Skin epidermis (tissue), 12 donors: ENCODE measurements at regions not wholly inside any gene's neighbourhood (a gene's known extent, or its start where the extent isn't known, plus 50 kb on each side); places are given as distances from the start of the nearest gene placed in this dataset.

ENCODE experiments used
- H3K27ac ChIP-seq, 21 experiments: fragments of 200-600 bp; sonication (generic) in 11 of 21; one replicate each; pipeline ENCODE4 v1.5.0; 2020; ENCODE audit warnings: mild to moderate bottlenecking in 3 of 21, inconsistent platforms in 2 of 21, moderate library complexity in 2 of 21
- H3K4me3 ChIP-seq, 7 experiments: fragments of 200-600 bp; sonication (generic) in 2 of 7; one replicate each; pipeline ENCODE4 v1.5.0; 2020; ENCODE audit warnings: inconsistent platforms in 2 of 7, mild to moderate bottlenecking in 2 of 7, moderate library complexity in 1 of 7

GRCh38 chr13:77480066-77480465 lies 55.4 kb upstream of the SCEL start:
- H3K27ac ChIP-seq = peak overlapping the region in 1 of 21 experiments; percentile 72
- no peak overlapping the region for H3K4me3 ChIP-seq

DNA sequence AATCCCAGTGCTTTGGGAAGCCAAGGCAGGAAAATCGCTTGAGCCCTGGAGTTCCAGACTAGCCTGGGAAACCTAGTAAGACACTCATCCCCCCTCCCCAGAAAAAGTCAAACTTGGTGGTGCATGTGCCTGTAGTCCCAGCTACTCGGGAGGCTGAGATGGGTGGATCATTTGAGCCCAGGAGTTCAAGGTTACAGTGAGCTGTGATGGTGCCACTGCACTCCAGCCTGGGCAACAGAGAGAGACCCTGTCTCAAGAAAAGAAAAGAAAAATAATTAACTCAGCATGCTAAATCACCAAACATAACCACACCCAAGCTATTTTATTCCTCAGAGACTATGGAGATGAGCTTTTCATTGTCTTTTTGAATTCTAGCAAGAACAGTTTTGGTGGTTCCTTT lies 56.2 kb upstream of the SCEL start:
- no peak overlapping the region for H3K4me3 ChIP-seq
- H3K27ac ChIP-seq = peak overlapping the region in 8 of 21 experiments; percentile 24 to 72 (median 54)

- no peak overlapping the region for H3K4me3 ChIP-seq
- H3K27ac ChIP-seq = peak overlapping the region in 8 of 21 experiments; percentile 19 to 75 (median 50)
Measured at GRCh38 chr13:77477299-77477848, 58.1 kb upstream of the SCEL start.

DNA sequence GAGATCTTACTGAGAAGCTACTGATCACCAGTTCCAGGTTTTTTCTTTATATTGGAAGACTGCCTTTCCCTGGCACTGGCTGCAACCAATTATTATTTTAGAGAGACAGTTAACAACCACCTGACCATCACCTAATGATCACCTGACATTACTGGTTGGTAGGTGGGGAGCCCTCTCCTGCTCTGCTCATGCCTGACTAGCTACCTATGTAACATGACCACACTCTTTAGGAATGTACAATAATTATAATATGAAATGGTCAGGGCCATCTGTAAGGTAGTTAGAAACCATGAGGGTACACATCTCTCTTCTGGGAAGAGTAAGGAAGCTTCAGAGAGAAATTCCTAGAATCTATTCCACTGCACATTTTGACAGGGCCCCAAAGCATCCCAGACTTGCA lies 59.0 kb upstream of the SCEL start:
- H3K4me3 ChIP-seq = no peak overlapping the region
- no peak overlapping the region for H3K27ac ChIP-seq

DNA sequence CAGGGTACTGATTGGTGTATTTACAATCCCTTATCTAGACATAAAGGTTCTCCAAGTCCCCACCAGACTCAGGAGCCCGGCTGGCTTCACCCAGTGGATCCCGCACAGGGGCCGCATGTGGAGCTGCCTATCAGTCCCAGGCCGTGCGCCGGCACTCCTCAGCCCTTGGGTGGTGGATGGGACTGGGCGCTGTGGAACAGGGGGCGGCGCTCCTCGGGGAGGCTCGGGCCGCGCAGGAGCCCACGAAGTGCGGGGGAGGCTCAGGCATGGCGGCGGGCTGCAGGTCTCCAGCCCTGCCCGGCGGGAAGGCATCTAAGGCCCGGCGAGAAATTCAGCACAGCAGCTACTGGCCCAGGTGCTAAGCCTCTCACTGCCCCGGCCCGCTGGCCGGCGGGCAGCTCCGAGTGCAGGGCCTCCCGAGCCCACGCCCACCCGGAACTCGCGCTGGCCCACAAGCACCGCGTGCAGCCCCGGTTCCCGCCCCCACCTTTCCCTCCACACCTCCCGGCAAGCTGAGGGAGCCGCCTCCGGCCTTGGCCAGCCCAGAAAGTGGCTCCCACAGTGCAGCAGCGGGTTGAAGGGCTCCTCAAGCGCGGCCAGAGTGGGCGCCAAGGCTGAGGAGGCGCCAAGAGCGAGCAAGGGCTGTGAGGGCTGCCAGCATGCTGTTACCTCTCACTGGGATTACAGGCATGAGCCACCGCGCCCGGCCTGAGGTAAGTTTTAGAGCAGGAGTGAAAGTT lies 60.0 kb upstream of the SCEL start:
- Histone ChIP-seq H3K27ac (peak overlapping the region in 1 of 21 experiments; percentile 3), H3K4me3 (no peak overlapping the region)

GRCh38 chr13:77470986-77471385 lies 64.5 kb upstream of the SCEL start:
- Histone ChIP-seq H3K4me3 (no peak overlapping the region), H3K27ac (peak overlapping the region in 6 of 21 experiments; percentile 36 to 77 (median 52))

DNA sequence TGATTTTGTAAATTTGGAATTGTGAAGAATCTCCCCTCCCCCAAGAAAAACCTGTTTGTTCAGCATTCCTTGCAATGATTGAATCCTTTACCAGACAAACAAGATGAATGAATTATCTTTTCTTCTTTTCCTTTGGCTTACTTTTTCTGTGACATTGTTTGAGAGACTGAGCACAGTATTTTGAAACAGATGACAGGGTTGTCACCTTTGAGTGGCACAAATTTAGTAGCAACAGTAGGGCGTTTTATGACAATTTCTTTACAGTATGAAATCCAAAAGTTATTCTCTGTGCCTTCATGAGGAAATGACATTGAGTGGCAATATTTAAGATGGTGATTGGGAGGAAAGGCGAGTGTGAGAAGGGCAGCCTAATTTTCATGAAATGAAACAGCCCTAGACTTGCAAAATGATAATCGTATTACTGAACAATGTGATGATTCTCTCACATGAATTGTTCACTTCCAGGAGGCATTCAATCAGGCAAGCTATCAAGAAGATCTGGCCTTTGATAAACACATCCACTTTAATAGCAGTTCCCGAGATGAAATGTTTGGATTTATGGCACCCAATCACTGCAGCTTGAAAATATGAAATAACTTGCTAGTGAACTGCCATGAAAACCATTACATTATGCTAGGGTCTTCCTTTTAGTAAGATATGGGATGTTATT lies 68.6 kb upstream of the SCEL start:
- Histone ChIP-seq H3K27ac (no peak overlapping the region), H3K4me3 (no peak overlapping the region)

GRCh38 chr13:77465603-77466195 lies 69.8 kb upstream of the SCEL start:
- Histone ChIP-seq H3K27ac (no peak overlapping the region), H3K4me3 (no peak overlapping the region)

- H3K27ac ChIP-seq = peak overlapping the region in 1 of 21 experiments; percentile 36
- H3K4me3 ChIP-seq = no peak overlapping the region
Measured at GRCh38 chr13:77460195-77460594, 75.3 kb upstream of the SCEL start.

DNA sequence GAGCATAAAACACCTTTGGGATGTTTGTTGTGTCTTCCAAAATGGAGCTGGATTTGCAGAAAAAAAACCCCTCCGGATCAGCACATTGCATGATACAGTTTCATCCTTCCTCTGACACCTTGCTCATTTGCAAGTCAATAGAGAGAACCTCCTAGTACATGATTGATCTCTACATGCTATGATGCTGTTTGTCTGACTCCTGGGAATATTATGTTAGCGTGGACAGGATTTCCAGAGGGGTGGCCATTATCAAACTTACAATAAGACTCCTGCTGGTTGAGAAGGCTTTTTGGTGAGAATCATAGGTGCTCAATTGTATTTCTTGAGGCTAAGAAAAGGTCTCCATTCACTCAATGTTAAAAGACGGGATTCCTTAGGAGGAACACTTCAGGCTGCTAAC lies 75.9 kb upstream of the SCEL start:
- H3K4me3 ChIP-seq = no peak overlapping the region
- peak overlapping the region in 1 of 21 experiments; percentile 36 for H3K27ac ChIP-seq

DNA sequence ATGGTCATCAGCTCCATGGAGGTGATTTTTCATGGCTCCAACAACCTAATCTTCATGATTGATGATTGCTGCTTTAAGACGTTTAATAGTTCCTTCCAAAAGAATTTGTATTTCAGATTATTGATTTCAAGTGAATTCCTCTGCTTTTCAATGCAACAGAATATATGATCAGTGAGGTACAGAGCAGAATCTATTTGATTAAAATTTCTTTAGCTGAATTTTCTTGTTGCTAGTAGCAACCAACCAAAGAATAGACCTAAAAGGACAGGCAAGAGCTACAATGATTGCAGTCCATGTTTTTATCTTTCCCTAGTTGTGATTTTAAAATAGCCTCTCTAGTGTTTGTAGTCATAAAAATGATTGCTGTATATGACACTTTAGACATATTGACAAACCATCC lies 76.8 kb upstream of the SCEL start:
- H3K27ac ChIP-seq = no peak overlapping the region

GRCh38 chr13:77457966-77458365 lies 77.5 kb upstream of the SCEL start:
- Histone ChIP-seq H3K27ac (no peak overlapping the region), H3K4me3 (no peak overlapping the region)

More for the DNA sequence above, 76.8 kb upstream of the SCEL start:
- H3K4me3 ChIP-seq = no peak overlapping the region

DNA sequence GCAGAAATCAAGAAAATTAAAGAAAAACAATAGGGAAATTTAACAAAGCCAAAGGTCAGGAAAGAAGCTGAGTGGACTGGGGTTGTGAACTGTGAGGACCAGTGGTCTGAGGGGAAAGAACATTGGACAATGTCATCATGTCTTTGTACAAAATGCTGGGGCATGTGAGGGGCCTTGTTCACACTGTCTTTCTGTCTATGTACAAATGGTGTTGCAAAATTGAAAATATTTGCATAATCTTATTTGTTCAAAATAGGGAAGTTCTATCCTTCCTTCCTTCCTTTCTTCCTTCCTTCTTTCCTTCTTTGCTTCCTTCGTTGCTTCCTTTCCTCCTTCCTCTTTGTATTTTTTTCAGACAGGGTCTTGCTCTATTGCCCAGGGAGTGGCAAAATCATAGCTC lies 79.2 kb upstream of the SCEL start:
- Histone ChIP-seq H3K4me3 (no peak overlapping the region), H3K27ac (no peak overlapping the region)

- H3K27ac ChIP-seq = no peak overlapping the region
- H3K4me3 ChIP-seq = no peak overlapping the region
Measured at GRCh38 chr13:77449265-77449664, 86.2 kb upstream of the SCEL start.

- Histone ChIP-seq H3K4me3 (no peak overlapping the region), H3K27ac (no peak overlapping the region)
Measured at GRCh38 chr13:77448689-77449088, 86.8 kb upstream of the SCEL start.

DNA sequence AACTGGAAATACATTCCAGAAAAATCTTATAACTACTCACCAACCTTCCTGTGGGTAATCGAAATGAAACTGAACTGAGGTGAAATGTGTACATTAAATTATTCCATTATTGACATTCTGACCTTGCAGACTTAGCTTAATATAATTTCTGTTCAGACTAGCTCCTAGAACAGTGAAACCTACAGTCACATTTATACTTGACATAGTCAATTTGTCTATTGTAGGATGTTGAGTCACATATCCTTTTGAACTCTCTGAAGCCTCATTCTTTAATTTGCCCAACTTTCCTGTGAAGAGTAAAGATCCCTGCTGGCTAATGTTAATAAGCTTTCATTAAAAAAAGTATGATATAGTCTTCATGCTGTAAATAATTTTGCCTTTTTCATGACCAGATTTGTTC lies 92.0 kb upstream of the SCEL start:
- Histone ChIP-seq H3K4me3 (no peak overlapping the region), H3K27ac (no peak overlapping the region)

- H3K27ac ChIP-seq = no peak overlapping the region
- H3K4me3 ChIP-seq = no peak overlapping the region
Measured at GRCh38 chr13:77437267-77437666, 98.2 kb upstream of the SCEL start.

- Histone ChIP-seq H3K4me3 (no peak overlapping the region), H3K27ac (no peak overlapping the region)
Measured at GRCh38 chr13:77434289-77434688, 101.2 kb upstream of the SCEL start.

GRCh38 chr13:77431449-77431848 lies 104.1 kb upstream of the SCEL start:
- Histone ChIP-seq H3K4me3 (no peak overlapping the region), H3K27ac (no peak overlapping the region)

DNA sequence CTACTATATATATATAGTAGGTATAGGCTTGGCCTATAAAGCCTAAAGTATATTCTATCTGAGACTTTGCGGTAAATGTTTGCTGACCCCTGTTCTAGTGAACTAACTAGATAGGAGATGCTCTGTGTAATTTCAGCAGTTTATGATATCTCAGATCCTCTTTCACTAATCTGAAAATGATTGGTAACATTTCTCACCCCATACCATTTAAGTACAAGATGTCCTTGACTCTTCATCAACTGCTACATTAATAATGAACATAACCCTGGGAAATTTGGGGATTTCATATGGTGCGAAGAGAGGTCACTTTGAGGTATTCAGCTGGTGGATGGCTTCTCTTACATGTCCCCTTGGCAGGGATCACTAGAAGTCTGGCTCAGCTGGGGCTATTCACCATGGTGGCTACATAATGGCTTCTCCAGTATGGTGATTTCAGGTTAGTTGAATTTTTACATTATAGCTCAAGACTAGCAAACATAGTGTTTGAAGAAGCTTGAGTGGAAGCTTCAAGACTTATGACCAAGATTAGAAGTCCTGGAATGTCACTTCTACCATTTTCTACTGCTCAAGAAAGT lies 103.6 kb upstream of the MYCBP2 start:
- Histone ChIP-seq H3K4me3 (no peak overlapping the region), H3K27ac (no peak overlapping the region)
